ENCODE measurements at regions not wholly inside any gene's neighbourhood (a gene's known extent, or its start where the extent isn't known, plus 50 kb on each side); places are given as distances from the start of the nearest gene placed in this dataset.
A peak's percentile ranks its signal among the peaks of the same experiment; 100 is the strongest.

DNA sequence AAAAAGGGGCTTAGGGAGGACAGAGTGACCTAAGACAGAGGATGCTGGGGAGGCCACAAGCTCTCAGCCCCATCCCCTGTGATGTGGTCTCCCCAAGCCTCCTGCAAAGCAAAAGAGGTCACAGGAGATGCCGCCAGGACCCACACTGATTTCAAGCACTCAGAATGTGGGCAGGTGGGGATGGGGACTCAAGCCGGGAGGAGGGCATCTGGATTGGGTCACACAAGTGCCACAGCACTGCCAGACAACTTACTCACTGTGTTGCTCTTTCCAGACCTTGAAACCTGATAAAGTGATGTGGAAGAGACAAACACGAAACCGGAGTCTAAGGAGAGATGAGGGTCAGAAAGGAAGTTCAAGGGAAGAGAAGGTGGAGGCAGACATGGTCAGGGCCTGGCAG, 95.7 kb downstream of the TTC32 start:
- Histone ChIP-seq H3K27me3 (ENCODE audit: control insufficient read depth, insufficient read depth, low read length) (no peaks in the 10 kb centered on the region), H3K27ac (ENCODE audit: low read length) (no peak overlapping the region; the same call in 1 of the 2 replicates), H3K36me3 (ENCODE audit: control insufficient read depth, insufficient read depth, low read length) (no peaks in the 10 kb centered on the region), H3K4me1 (ENCODE audit: control insufficient read depth, insufficient read depth, low read length) (peaks cover 21% of the 10 kb centered on the region), H3K4me3 (ENCODE audit: low read depth in 2 of 2, low read length in 2 of 2) (no peak overlapping the region), H3K9me3 (ENCODE audit: control insufficient read depth, insufficient read depth, low read depth, low read length) (no peaks in the 10 kb centered on the region)
- DNase-seq (ENCODE audit: low read depth, low spot score), result no peak
- ATAC-seq, result no peak
- POLR2A ChIA-PET, result no interaction called here
- intact Hi-C loops (cut with micrococcal nuclease; ENCODE audit: unreplicated experiment) (no loop called here), in situ Hi-C loops (cut with HindIII; ENCODE audit: low pct_unique_long_range_greater_than_20kb, low sequenced_read_pairs) (no loop called here)
- TF ChIP-seq POLR2AphosphoS5 (IDR thresholded peaks at IDR 0.05; ENCODE audit: low read depth, low read length), result no peak
- TF ChIP-seq SIN3A (IDR thresholded peaks at IDR 0.05; ENCODE audit: borderline replicate concordance, insufficient read depth, low read depth, low read length), result no peak
- TF ChIP-seq CTCF (IDR thresholded peaks at IDR 0.05), result no peak
- no peak for TF ChIP-seq REST (IDR thresholded peaks at IDR 0.05; ENCODE audit: insufficient read depth in 1 of 2, low read depth in 2 of 2, low read length in 1 of 2)
- no peak for TF ChIP-seq TCF7L2 (IDR thresholded peaks at IDR 0.05; ENCODE audit: low read depth, low read length)
- BruUV-seq (replicated peaks), result no TSS peak
- CTCF ChIA-PET, result no interaction called here

DNA sequence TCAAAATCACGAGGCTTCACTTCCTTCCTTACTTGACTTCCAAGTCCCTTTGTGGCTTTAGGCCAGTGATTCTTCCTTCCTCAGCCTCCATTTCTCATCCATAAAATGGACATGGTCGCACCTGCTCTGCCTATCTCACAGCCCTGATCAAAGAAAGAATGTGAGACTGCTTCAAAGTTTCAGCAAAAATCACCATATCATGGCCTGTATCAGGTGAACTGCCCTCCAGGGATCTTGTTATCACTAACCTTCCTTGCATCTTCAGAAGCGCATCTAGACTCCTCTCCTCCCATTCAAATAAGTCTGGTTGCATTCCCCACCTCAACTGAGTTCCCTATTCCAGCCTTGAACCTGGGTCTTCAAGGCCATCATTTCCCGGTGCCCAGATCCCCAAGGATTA, 96.5 kb downstream of the TTC32 start:
- TF ChIP-seq REST (IDR thresholded peaks at IDR 0.05; ENCODE audit: insufficient read depth in 1 of 2, low read depth in 2 of 2, low read length in 1 of 2), result no peak
- no peak for TF ChIP-seq TCF7L2 (IDR thresholded peaks at IDR 0.05; ENCODE audit: low read depth, low read length)
- TF ChIP-seq POLR2AphosphoS5 (IDR thresholded peaks at IDR 0.05; ENCODE audit: low read depth, low read length), result no peak
- no peak for TF ChIP-seq CTCF (IDR thresholded peaks at IDR 0.05)
- TF ChIP-seq SIN3A (IDR thresholded peaks at IDR 0.05; ENCODE audit: borderline replicate concordance, insufficient read depth, low read depth, low read length), result no peak
- Histone ChIP-seq H3K9me3 (ENCODE audit: control insufficient read depth, insufficient read depth, low read depth, low read length) (no peaks in the 10 kb centered on the region), H3K36me3 (ENCODE audit: control insufficient read depth, insufficient read depth, low read length) (no peaks in the 10 kb centered on the region), H3K4me1 (ENCODE audit: control insufficient read depth, insufficient read depth, low read length) (peaks cover 30% of the 10 kb centered on the region), H3K27me3 (ENCODE audit: control insufficient read depth, insufficient read depth, low read length) (no peaks in the 10 kb centered on the region), H3K27ac (ENCODE audit: low read length) (peak overlapping the region; percentile 2; the same call in 1 of the 2 replicates), H3K4me3 (ENCODE audit: low read depth in 2 of 2, low read length in 2 of 2) (no peak overlapping the region)
- ChIA-PET CTCF (no interaction called here), POLR2A (no interaction called here)
- intact Hi-C loops (cut with micrococcal nuclease; ENCODE audit: unreplicated experiment) (no loop called here), in situ Hi-C loops (cut with HindIII; ENCODE audit: low pct_unique_long_range_greater_than_20kb, low sequenced_read_pairs) (no loop called here)
- ATAC-seq, result no peak
- no TSS peak for BruUV-seq (replicated peaks)
- DNase-seq (ENCODE audit: low read depth, low spot score), result no peak
